Trophoblast cell (in vitro differentiated cells and primary cell): ENCODE measurements at regions not wholly inside any gene's neighbourhood (a gene's known extent, or its start where the extent isn't known, plus 50 kb on each side); places are given as distances from the start of the nearest gene placed in this dataset.
"Not testable (repeated sequence)": the region's sequence is repeated elsewhere in the genome, so short reads cannot be mapped to it uniquely, and the experiment has no call there.

ENCODE experiments used
- DNase-seq, 2 donors: peaks; one replicate each; pipeline ENCODE4 v3.0.0-alpha.2; 2016
- H2AFZ ChIP-seq: 2 replicates; pipeline ENCODE4 v1.6.1; 2013; ENCODE audit warnings: low read length, moderate library complexity, mild to moderate bottlenecking; ENCODE audit not compliant: insufficient read depth, poor library complexity
- H2AK5ac ChIP-seq: 2 replicates; pipeline ENCODE4 v1.6.1; 2013; ENCODE audit warnings: mild to moderate bottlenecking, low read length
- H2BK120ac ChIP-seq: 2 replicates; pipeline ENCODE4 v1.6.1; 2013; ENCODE audit warnings: low read length, mild to moderate bottlenecking, moderate library complexity; ENCODE audit not compliant: insufficient read depth, poor library complexity
- H2BK12ac ChIP-seq: 2 replicates; pipeline ENCODE4 v1.6.1; 2013; ENCODE audit warnings: mild to moderate bottlenecking, low read length, moderate library complexity
- H2BK5ac ChIP-seq: 2 replicates; pipeline ENCODE4 v1.6.1; 2013; ENCODE audit warnings: low read length, low read depth, moderate library complexity, mild to moderate bottlenecking; ENCODE audit not compliant: poor library complexity
- H3K14ac ChIP-seq: 2 replicates; pipeline ENCODE4 v1.6.1; 2013; ENCODE audit warnings: mild to moderate bottlenecking, low read length
- H3K18ac ChIP-seq: 2 replicates; pipeline ENCODE4 v1.6.1; 2013; ENCODE audit warnings: mild to moderate bottlenecking, low read length
- H3K23ac ChIP-seq: 2 replicates; pipeline ENCODE4 v1.6.1; 2013; ENCODE audit warnings: low read length
- H3K27ac ChIP-seq: 2 replicates; pipeline ENCODE4 v1.5.1; 2013; ENCODE audit warnings: low read depth, mild to moderate bottlenecking, inconsistent platforms, low read length, moderate library complexity
- H3K27me3 ChIP-seq: 2 replicates; pipeline ENCODE4 v1.6.1; 2013; ENCODE audit warnings: inconsistent platforms, mild to moderate bottlenecking, low read length, moderate library complexity; ENCODE audit not compliant: insufficient read depth
- H3K36me3 ChIP-seq, 2 experiments: 1 replicate in 1 of 2; 2 replicates in 1 of 2; pipeline ENCODE4 v1.6.1; 2013; ENCODE audit warnings: low read length in 2 of 2, mild to moderate bottlenecking in 2 of 2, moderate library complexity in 1 of 2; ENCODE audit not compliant: insufficient read depth in 2 of 2, control insufficient read depth in 1 of 2
- H3K4ac ChIP-seq: 2 replicates; pipeline ENCODE4 v1.6.1; 2013; ENCODE audit warnings: low read depth, mild to moderate bottlenecking, low read length, moderate library complexity
- H3K4me1 ChIP-seq, 2 experiments: 1 replicate in 1 of 2; 2 replicates in 1 of 2; pipeline ENCODE4 v1.6.1; 2013; ENCODE audit warnings: low read length in 2 of 2, mild to moderate bottlenecking in 2 of 2, moderate library complexity in 1 of 2; ENCODE audit not compliant: insufficient read depth in 2 of 2, control insufficient read depth in 1 of 2
- H3K4me2 ChIP-seq: 2 replicates; pipeline ENCODE4 v1.6.1; 2013; ENCODE audit warnings: inconsistent platforms, mild to moderate bottlenecking, low read length, moderate library complexity
- H3K4me3 ChIP-seq: 2 replicates; pipeline ENCODE4 v1.5.1; 2013; ENCODE audit warnings: mild to moderate bottlenecking, low read depth, low read length, inconsistent platforms
- H3K79me1 ChIP-seq: one replicate; pipeline ENCODE4 v1.6.1; 2013; ENCODE audit warnings: low read length
- H3K79me2 ChIP-seq: 2 replicates; pipeline ENCODE4 v1.6.1; 2013; ENCODE audit warnings: low read length, mild to moderate bottlenecking; ENCODE audit not compliant: control insufficient read depth, insufficient read depth, poor library complexity
- H3K9ac ChIP-seq: 2 replicates; pipeline ENCODE4 v1.6.1; 2013; ENCODE audit warnings: mild to moderate bottlenecking, low read length
- H3K9me3 ChIP-seq: 2 replicates; pipeline ENCODE4 v1.6.1; 2013; ENCODE audit warnings: low read depth, mild to moderate bottlenecking, control low read depth, inconsistent platforms, low read length; ENCODE audit not compliant: insufficient read depth
- H4K12ac ChIP-seq: 2 replicates; pipeline ENCODE4 v1.6.1; 2013; ENCODE audit warnings: low read depth, mild to moderate bottlenecking, low read length, moderate library complexity
- H4K8ac ChIP-seq: 2 replicates; pipeline ENCODE4 v1.6.1; 2013; ENCODE audit warnings: low read depth, mild to moderate bottlenecking, low read length, moderate library complexity
- H4K91ac ChIP-seq: one replicate; pipeline ENCODE4 v1.6.1; 2013; ENCODE audit warnings: low read depth, mild to moderate bottlenecking, low read length, moderate library complexity
- WGBS: extraction: QIAGEN DNeasy Blood & Tissue Kit; methylation state at CpG from one replicate; pipeline ENCODE4 v1.1.7; 2013; ENCODE audit warnings: missing lambda C conversion rate; ENCODE audit not compliant: insufficient read length, insufficient coverage; ENCODE audit errors: extremely low coverage; 5-methylcytosine and 5-hydroxymethylcytosine counted together

DNA sequence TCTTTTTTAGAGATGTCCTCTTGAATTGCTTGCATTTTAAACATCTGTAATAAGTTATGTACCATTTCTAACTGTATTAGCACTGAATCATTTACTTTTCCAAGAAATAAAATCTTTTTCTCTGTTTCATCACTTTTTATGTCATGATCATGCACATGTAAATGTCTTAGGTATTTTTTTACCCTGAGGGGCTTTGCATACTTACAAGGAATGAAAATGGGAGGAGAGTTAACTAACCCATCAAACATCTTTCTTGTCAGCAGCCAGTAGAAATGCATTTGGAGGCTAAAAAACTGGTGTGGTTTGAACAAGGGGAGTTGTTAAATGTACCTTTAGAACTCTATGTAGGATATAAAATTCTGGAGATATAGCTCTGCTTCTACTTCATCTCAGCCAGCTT lies 1080.3 kb downstream of the GALC start:
- H3K79me1 ChIP-seq: no peaks in the 10 kb centered on the region
- no peak overlapping the region for H3K18ac ChIP-seq
- H3K79me2 ChIP-seq: no peaks in the 10 kb centered on the region
- no peak overlapping the region for H3K4ac ChIP-seq
- H2AK5ac ChIP-seq: no peak overlapping the region
- H3K23ac ChIP-seq: no peak overlapping the region
- no peak for DNase-seq
- H3K27ac ChIP-seq: no peak overlapping the region
- H3K9ac ChIP-seq: no peak overlapping the region
- H4K12ac ChIP-seq: no peak overlapping the region
- no peaks in the 10 kb centered on the region for H3K27me3 ChIP-seq
- no peak overlapping the region for H2BK12ac ChIP-seq
- no peak overlapping the region for H3K4me2 ChIP-seq
- no peak overlapping the region for H4K8ac ChIP-seq
- no peak overlapping the region for H4K91ac ChIP-seq
- H3K36me3 ChIP-seq: no peaks in the 10 kb centered on the region
- H2AFZ ChIP-seq: no peak overlapping the region
- H3K9me3 ChIP-seq: no peaks in the 10 kb centered on the region
- no peaks in the 10 kb centered on the region for H3K4me1 ChIP-seq
- no peak overlapping the region for H3K14ac ChIP-seq
- H2BK5ac ChIP-seq: no peak overlapping the region
- no peak overlapping the region for H2BK120ac ChIP-seq
- H3K4me3 ChIP-seq: no peak overlapping the region

DNA sequence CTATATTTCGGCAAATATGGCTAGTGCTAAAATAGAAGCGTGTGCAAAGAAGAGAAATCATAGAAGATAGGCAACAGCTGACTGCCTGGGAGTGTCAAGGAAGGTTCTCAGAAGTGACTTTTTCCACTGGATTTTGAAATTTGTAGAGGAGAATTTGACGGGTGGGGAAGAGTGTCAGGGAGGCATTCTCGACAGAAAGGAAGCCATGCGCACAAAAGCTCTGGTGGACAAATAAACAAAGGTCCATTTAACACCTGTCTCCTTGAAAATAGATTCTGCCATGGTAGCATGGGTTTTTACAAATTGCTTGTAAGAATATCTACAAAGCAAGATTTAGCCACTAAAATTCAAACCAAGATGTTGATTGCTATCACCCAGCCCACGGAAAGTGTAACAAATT lies 1081.5 kb downstream of the GALC start:
- Histone ChIP-seq H4K91ac (no peak overlapping the region), H3K79me1 (no peaks in the 10 kb centered on the region), H3K27me3 (no peaks in the 10 kb centered on the region), H3K14ac (no peak overlapping the region), H3K9me3 (no peaks in the 10 kb centered on the region), H3K4me3 (no peak overlapping the region), H3K23ac (no peak overlapping the region), H2BK5ac (no peak overlapping the region), H3K9ac (no peak overlapping the region), H4K8ac (no peak overlapping the region), H3K18ac (no peak overlapping the region), H2AK5ac (no peak overlapping the region), H4K12ac (no peak overlapping the region), H3K4me1 (no peaks in the 10 kb centered on the region), H2BK120ac (no peak overlapping the region), H3K36me3 (no peaks in the 10 kb centered on the region), H3K79me2 (no peaks in the 10 kb centered on the region), H3K4ac (no peak overlapping the region), H2BK12ac (no peak overlapping the region), H3K4me2 (no peak overlapping the region), H2AFZ (no peak overlapping the region), H3K27ac (no peak overlapping the region)
- no CpG with 5 or more reads among the region's 6 CpGs for WGBS
- DNase-seq: no peak

- not testable (repeated sequence) for H3K18ac ChIP-seq, H2AFZ ChIP-seq, H3K9ac ChIP-seq, H3K27ac ChIP-seq, H3K27me3 ChIP-seq, H2AK5ac ChIP-seq, H2BK5ac ChIP-seq, H3K36me3 ChIP-seq, H3K4ac ChIP-seq, H2BK12ac ChIP-seq, H3K79me1 ChIP-seq, H3K79me2 ChIP-seq, H3K9me3 ChIP-seq, H3K14ac ChIP-seq, H3K4me1 ChIP-seq, H3K4me2 ChIP-seq, H4K8ac ChIP-seq, H4K12ac ChIP-seq, H3K4me3 ChIP-seq, H3K23ac ChIP-seq, H4K91ac ChIP-seq, DNase-seq, H2BK120ac ChIP-seq
- WGBS: no CpG with 5 or more reads among the region's 48 CpGs
Observed at GRCh38 chr14:86905386-86905926, 1087.5 kb downstream of the GALC start.

- H2AFZ ChIP-seq: no peak overlapping the region
- H3K79me1 ChIP-seq: no peaks in the 10 kb centered on the region
- no peak overlapping the region for H3K27ac ChIP-seq
- H3K14ac ChIP-seq: no peak overlapping the region
- H2BK5ac ChIP-seq: no peak overlapping the region
- H2BK12ac ChIP-seq: no peak overlapping the region
- no peak overlapping the region for H3K4me2 ChIP-seq
- no CpG with 5 or more reads among the region's 7 CpGs for WGBS
- no peak overlapping the region for H4K91ac ChIP-seq
- no peak overlapping the region for H4K12ac ChIP-seq
- H3K36me3 ChIP-seq: no peaks in the 10 kb centered on the region
- no peaks in the 10 kb centered on the region for H3K27me3 ChIP-seq
- H2AK5ac ChIP-seq: no peak overlapping the region
- no peak overlapping the region for H3K18ac ChIP-seq
- H2BK120ac ChIP-seq: no peak overlapping the region
- no peaks in the 10 kb centered on the region for H3K79me2 ChIP-seq
- no peak overlapping the region for H3K23ac ChIP-seq
- no peaks in the 10 kb centered on the region for H3K9me3 ChIP-seq
- no peaks in the 10 kb centered on the region for H3K4me1 ChIP-seq
- no peak overlapping the region for H4K8ac ChIP-seq
- H3K4ac ChIP-seq: no peak overlapping the region
- DNase-seq: no peak
- no peak overlapping the region for H3K4me3 ChIP-seq
- H3K9ac ChIP-seq: no peak overlapping the region
Observed at GRCh38 chr14:86902176-86902950, 1090.6 kb downstream of the GALC start.
